ENCODE measurements at regions not wholly inside any gene's neighbourhood (a gene's known extent, or its start where the extent isn't known, plus 50 kb on each side); places are given as distances from the start of the nearest gene placed in this dataset.

- intact Hi-C loops (cut with DNase I), result no loop called here
- no peak for DNase-seq
- H3K4me1 ChIP-seq (replicated peaks in 1 of 2), result no peaks in the 10 kb centered on the region
- H3K27ac ChIP-seq, result no peak overlapping the region
- H3K36me3 ChIP-seq (replicated peaks in 1 of 2), result no peaks in the 10 kb centered on the region
- H3K4me3 ChIP-seq, result no peak overlapping the region
- TF ChIP-seq POLR2A (IDR thresholded peaks at IDR 0.05) (no peak), CTCF (IDR thresholded peaks at IDR 0.05) (no peak)
- WGBS, 4 donors, result 80 to 85% (median 84%) methylated on average over 13 of the region's 13 CpGs
- no peaks in the 10 kb centered on the region for H3K9me3 ChIP-seq (replicated peaks in 1 of 3)
- H3K27me3 ChIP-seq, result no peaks in the 10 kb centered on the region
Measured at GRCh38 chr4:187849556-187850225, 145.9 kb upstream of the ZFP42 start.

GRCh38 chr4:187865914-187866313 is 129.7 kb upstream of the ZFP42 start:
- no peaks in the 10 kb centered on the region for H3K27me3 ChIP-seq
- 74 to 79% (median 78%) methylated on average over 4 of the region's 4 CpGs for WGBS, 4 donors
- no peaks in the 10 kb centered on the region for H3K9me3 ChIP-seq (replicated peaks in 1 of 3)
- no peak overlapping the region for H3K4me3 ChIP-seq
- no peaks in the 10 kb centered on the region for H3K36me3 ChIP-seq (replicated peaks in 1 of 2)
- H3K4me1 ChIP-seq (replicated peaks in 1 of 2), result no peaks in the 10 kb centered on the region
- H3K27ac ChIP-seq, result no peak overlapping the region
- TF ChIP-seq POLR2A (IDR thresholded peaks at IDR 0.05), result no peak
- TF ChIP-seq CTCF (IDR thresholded peaks at IDR 0.05), result no peak
- no peak for DNase-seq
- intact Hi-C loops (cut with DNase I), result no loop called here

- TF ChIP-seq CTCF (IDR thresholded peaks at IDR 0.05) (no peak), POLR2A (IDR thresholded peaks at IDR 0.05) (no peak)
- H3K36me3 ChIP-seq (replicated peaks in 1 of 2), result no peaks in the 10 kb centered on the region
- H3K9me3 ChIP-seq (replicated peaks in 1 of 3), result no peaks in the 10 kb centered on the region
- no peaks in the 10 kb centered on the region for H3K4me1 ChIP-seq (replicated peaks in 1 of 2)
- no peak for DNase-seq
- no peaks in the 10 kb centered on the region for H3K27me3 ChIP-seq
- intact Hi-C loops (cut with DNase I), result no loop called here
- 51 to 73% (median 64%) methylated on average over 2 of the region's 2 CpGs for WGBS, 4 donors
- H3K27ac ChIP-seq, result no peak overlapping the region
- no peak overlapping the region for H3K4me3 ChIP-seq
Measured at GRCh38 chr4:187883049-187883448, 112.5 kb upstream of the ZFP42 start.

- TF ChIP-seq POLR2A (IDR thresholded peaks at IDR 0.05), result no peak
- H3K4me3 ChIP-seq, result no peak overlapping the region
- H3K27ac ChIP-seq, result no peak overlapping the region
- DNase-seq, result no peak
- intact Hi-C loops (cut with DNase I), result no loop called here
- H3K9me3 ChIP-seq (replicated peaks in 1 of 3), result no peaks in the 10 kb centered on the region
- WGBS, 4 donors, result 83 to 86% (median 84%) methylated on average over 8 of the region's 8 CpGs
- H3K4me1 ChIP-seq (replicated peaks in 1 of 2), result no peaks in the 10 kb centered on the region
- no peaks in the 10 kb centered on the region for H3K36me3 ChIP-seq (replicated peaks in 1 of 2)
- no peaks in the 10 kb centered on the region for H3K27me3 ChIP-seq
Measured at GRCh38 chr4:187883836-187884475, 111.6 kb upstream of the ZFP42 start.

- Histone ChIP-seq H3K27me3 (no peaks in the 10 kb centered on the region), H3K36me3 (replicated peaks in 1 of 2) (no peaks in the 10 kb centered on the region), H3K9me3 (replicated peaks in 1 of 3) (no peaks in the 10 kb centered on the region), H3K4me1 (replicated peaks in 1 of 2) (no peaks in the 10 kb centered on the region), H3K27ac (no peak overlapping the region), H3K4me3 (no peak overlapping the region)
- DNase-seq, result no peak
- intact Hi-C loops (cut with DNase I), result no loop called here
- TF ChIP-seq CTCF (IDR thresholded peaks at IDR 0.05), result no peak
- TF ChIP-seq POLR2A (IDR thresholded peaks at IDR 0.05), result no peak
- 43 to 48% (median 46%) methylated on average over 2 of the region's 2 CpGs for WGBS, 4 donors
Measured at GRCh38 chr4:187887906-187888305, 107.7 kb upstream of the ZFP42 start.
